ENCODE measurements at regions not wholly inside any gene's neighbourhood (a gene's known extent, or its start where the extent isn't known, plus 50 kb on each side); places are given as distances from the start of the nearest gene placed in this dataset.

- Histone ChIP-seq H3K9me3 (no peaks in the 10 kb centered on the region), H3K27me3 (no peaks in the 10 kb centered on the region), H3K4me1 (no peaks in the 10 kb centered on the region), H3K36me3 (no peaks in the 10 kb centered on the region), H3K27ac (replicated peaks in 1 of 4) (no peak overlapping the region), H3K4me3 (no peak overlapping the region)
- intact Hi-C loops (cut with DNase I) = no loop called here
- DNase-seq (ENCODE audit: extremely low spot score) = no peak
- 93% methylated on average over 2 of the region's 2 CpGs for WGBS
- TF ChIP-seq POLR2A (IDR thresholded peaks at IDR 0.05; ENCODE audit: low read depth) = no peak
- no peak for TF ChIP-seq POLR2AphosphoS5 (IDR thresholded peaks at IDR 0.05)
- no peak for TF ChIP-seq CTCF (IDR thresholded peaks at IDR 0.05)
- TF ChIP-seq EP300 (IDR thresholded peaks at IDR 0.05) = no peak
Measured at GRCh38 chr14:87325741-87326140, 667.2 kb downstream of the GALC start.

- no peak overlapping the region for H3K4me3 ChIP-seq
- TF ChIP-seq POLR2A (IDR thresholded peaks at IDR 0.05; ENCODE audit: low read depth) (no peak), POLR2AphosphoS5 (IDR thresholded peaks at IDR 0.05) (no peak), CTCF (IDR thresholded peaks at IDR 0.05) (no peak), EP300 (IDR thresholded peaks at IDR 0.05) (no peak)
- intact Hi-C loops (cut with DNase I) = no loop called here
- no peaks in the 10 kb centered on the region for H3K27me3 ChIP-seq
- H3K4me1 ChIP-seq = no peaks in the 10 kb centered on the region
- 93% methylated on average over 2 of the region's 2 CpGs for WGBS
- no peaks in the 10 kb centered on the region for H3K9me3 ChIP-seq
- no peak for DNase-seq (ENCODE audit: extremely low spot score)
- H3K36me3 ChIP-seq = no peaks in the 10 kb centered on the region
- no peak overlapping the region for H3K27ac ChIP-seq (replicated peaks in 1 of 4)
Measured at GRCh38 chr14:87323191-87323590, 669.8 kb downstream of the GALC start.

- no peak overlapping the region for H3K27ac ChIP-seq (replicated peaks in 1 of 4)
- no peak overlapping the region for H3K4me3 ChIP-seq
- no peaks in the 10 kb centered on the region for H3K9me3 ChIP-seq
- no peaks in the 10 kb centered on the region for H3K36me3 ChIP-seq
- intact Hi-C loops (cut with DNase I) = no loop called here
- TF ChIP-seq POLR2AphosphoS5 (IDR thresholded peaks at IDR 0.05) (no peak), POLR2A (IDR thresholded peaks at IDR 0.05; ENCODE audit: low read depth) (no peak), EP300 (IDR thresholded peaks at IDR 0.05) (no peak), CTCF (IDR thresholded peaks at IDR 0.05) (no peak)
- no peaks in the 10 kb centered on the region for H3K27me3 ChIP-seq
- no peaks in the 10 kb centered on the region for H3K4me1 ChIP-seq
- DNase-seq (ENCODE audit: extremely low spot score) = no peak
- 82% methylated on average over 1 of the region's 1 CpG for WGBS
Measured at GRCh38 chr14:87321548-87321947, 671.4 kb downstream of the GALC start.

GRCh38 chr14:87312894-87313205 lies 680.1 kb downstream of the GALC start:
- intact Hi-C loops (cut with DNase I) = no loop called here
- Histone ChIP-seq H3K36me3 (no peaks in the 10 kb centered on the region), H3K4me1 (no peaks in the 10 kb centered on the region), H3K27me3 (no peaks in the 10 kb centered on the region), H3K27ac (replicated peaks in 1 of 4) (no peak overlapping the region), H3K9me3 (no peaks in the 10 kb centered on the region), H3K4me3 (no peak overlapping the region)
- 88% methylated on average over 3 of the region's 3 CpGs for WGBS
- TF ChIP-seq POLR2AphosphoS5 (IDR thresholded peaks at IDR 0.05) (no peak), CTCF (IDR thresholded peaks at IDR 0.05) (no peak), POLR2A (IDR thresholded peaks at IDR 0.05; ENCODE audit: low read depth) (no peak), EP300 (IDR thresholded peaks at IDR 0.05) (no peak)
- no peak for DNase-seq (ENCODE audit: extremely low spot score)

- no peak overlapping the region for H3K27ac ChIP-seq (replicated peaks in 1 of 4)
- no peaks in the 10 kb centered on the region for H3K36me3 ChIP-seq
- no peaks in the 10 kb centered on the region for H3K27me3 ChIP-seq
- 61% methylated on average over 7 of the region's 7 CpGs for WGBS
- H3K4me3 ChIP-seq = no peak overlapping the region
- no peaks in the 10 kb centered on the region for H3K9me3 ChIP-seq
- no peak for DNase-seq (ENCODE audit: extremely low spot score)
- H3K4me1 ChIP-seq = no peaks in the 10 kb centered on the region
- no peak for TF ChIP-seq EP300 (IDR thresholded peaks at IDR 0.05)
- TF ChIP-seq POLR2AphosphoS5 (IDR thresholded peaks at IDR 0.05) = no peak
- no peak for TF ChIP-seq POLR2A (IDR thresholded peaks at IDR 0.05; ENCODE audit: low read depth)
- TF ChIP-seq CTCF (IDR thresholded peaks at IDR 0.05) = no peak
- intact Hi-C loops (cut with DNase I) = no loop called here
Measured at GRCh38 chr14:87312169-87312893, 680.7 kb downstream of the GALC start.
